ENCODE measurements at regions not wholly inside any gene's neighbourhood (a gene's known extent, or its start where the extent isn't known, plus 50 kb on each side); places are given as distances from the start of the nearest gene placed in this dataset.

DNA sequence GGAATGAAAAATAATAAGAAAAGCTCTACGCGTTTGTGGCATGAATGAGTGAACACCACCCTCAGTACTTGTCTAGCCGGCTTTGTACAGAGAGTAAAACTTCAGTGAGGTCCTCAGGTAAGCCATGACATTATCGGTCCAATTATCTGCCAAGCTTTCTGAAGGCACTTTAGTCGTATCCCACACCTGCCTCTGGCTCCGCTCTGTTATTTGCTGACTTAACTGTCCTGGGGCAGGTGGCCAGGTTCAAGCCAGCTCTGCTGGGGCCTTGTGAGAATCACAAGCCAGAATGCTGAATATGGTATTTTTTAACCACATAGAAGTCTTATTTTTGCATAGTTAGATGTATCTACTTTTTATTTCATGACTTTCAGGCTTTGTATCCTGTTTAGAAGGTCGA is 66.0 kb upstream of the FHIP2A start:
- DNase-seq = no peak
- Histone ChIP-seq H3K27ac (peak overlapping the region in 6 of 10 donors; percentile 30 to 82 (median 50)), H3K4me1 (peaks cover 6 to 88% (median 54%) of the 10 kb centered on the region in 9 donors), H3K4me3 (no peak overlapping the region), H3K9me3 (no peaks in the 10 kb centered on the region), H3K36me3 (no peaks in the 10 kb centered on the region), H3K27me3 (no peaks in the 10 kb centered on the region)
- ATAC-seq = no peak
- 74 to 75% methylated on average over 7 of the region's 7 CpGs for WGBS, 2 donors
- TF ChIP-seq, protein P1, sequence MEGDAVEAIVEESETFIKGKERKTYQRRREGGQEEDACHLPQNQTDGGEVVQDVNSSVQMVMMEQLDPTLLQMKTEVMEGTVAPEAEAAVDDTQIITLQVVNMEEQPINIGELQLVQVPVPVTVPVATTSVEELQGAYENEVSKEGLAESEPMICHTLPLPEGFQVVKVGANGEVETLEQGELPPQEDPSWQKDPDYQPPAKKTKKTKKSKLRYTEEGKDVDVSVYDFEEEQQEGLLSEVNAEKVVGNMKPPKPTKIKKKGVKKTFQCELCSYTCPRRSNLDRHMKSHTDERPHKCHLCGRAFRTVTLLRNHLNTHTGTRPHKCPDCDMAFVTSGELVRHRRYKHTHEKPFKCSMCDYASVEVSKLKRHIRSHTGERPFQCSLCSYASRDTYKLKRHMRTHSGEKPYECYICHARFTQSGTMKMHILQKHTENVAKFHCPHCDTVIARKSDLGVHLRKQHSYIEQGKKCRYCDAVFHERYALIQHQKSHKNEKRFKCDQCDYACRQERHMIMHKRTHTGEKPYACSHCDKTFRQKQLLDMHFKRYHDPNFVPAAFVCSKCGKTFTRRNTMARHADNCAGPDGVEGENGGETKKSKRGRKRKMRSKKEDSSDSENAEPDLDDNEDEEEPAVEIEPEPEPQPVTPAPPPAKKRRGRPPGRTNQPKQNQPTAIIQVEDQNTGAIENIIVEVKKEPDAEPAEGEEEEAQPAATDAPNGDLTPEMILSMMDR (IDR thresholded peaks at IDR 0.05) = no peak
- intact Hi-C loops (cut with DNase I) = loop anchor here in 2 of 10 donors (5.0 kb wide), 2 partner anchors 33 to 38 kb away; no protein-coding TSS in a partner anchor

DNA sequence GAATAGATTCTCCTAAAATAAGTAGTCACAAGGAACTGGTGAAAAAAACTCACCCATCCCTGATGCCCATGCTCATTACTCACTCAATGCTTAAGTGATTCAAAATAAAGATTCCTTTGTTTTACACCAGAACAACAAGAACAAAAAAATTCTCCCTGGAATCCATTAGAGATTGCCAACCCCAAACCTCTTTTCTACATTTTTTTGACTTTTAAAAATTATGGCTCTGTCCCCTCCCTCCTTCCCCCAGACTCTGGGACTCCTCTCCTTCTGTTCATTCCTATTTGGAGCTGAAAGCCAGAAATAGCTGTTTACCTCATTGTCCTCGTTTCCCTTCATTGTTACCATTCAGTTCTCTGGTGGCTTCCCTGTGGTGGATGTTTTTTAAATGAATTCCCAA is 63.2 kb upstream of the FHIP2A start:
- peak overlapping the region; percentile 34 to 87 (median 59) for H3K27ac ChIP-seq
- H3K9me3 ChIP-seq = no peaks in the 10 kb centered on the region
- no peaks in the 10 kb centered on the region for H3K36me3 ChIP-seq
- intact Hi-C loops (cut with DNase I) = loop anchor here in 2 of 10 donors (5.0 kb wide), 2 partner anchors 36 to 41 kb away; no protein-coding TSS in a partner anchor
- TF ChIP-seq, protein P1 (IDR thresholded peaks at IDR 0.05) = no peak
- H3K4me3 ChIP-seq = no peak overlapping the region
- 12 to 15% methylated on average over 1 of the region's 1 CpG for WGBS, 2 donors
- H3K27me3 ChIP-seq = no peaks in the 10 kb centered on the region
- ATAC-seq (peak in 7 of 8 donors; percentile 37 to 89 (median 81)), DNase-seq (peak in 1 of 2 donors; percentile 41)
- H3K4me1 ChIP-seq = peaks cover 6 to 95% (median 58%) of the 10 kb centered on the region in 9 donors

DNA sequence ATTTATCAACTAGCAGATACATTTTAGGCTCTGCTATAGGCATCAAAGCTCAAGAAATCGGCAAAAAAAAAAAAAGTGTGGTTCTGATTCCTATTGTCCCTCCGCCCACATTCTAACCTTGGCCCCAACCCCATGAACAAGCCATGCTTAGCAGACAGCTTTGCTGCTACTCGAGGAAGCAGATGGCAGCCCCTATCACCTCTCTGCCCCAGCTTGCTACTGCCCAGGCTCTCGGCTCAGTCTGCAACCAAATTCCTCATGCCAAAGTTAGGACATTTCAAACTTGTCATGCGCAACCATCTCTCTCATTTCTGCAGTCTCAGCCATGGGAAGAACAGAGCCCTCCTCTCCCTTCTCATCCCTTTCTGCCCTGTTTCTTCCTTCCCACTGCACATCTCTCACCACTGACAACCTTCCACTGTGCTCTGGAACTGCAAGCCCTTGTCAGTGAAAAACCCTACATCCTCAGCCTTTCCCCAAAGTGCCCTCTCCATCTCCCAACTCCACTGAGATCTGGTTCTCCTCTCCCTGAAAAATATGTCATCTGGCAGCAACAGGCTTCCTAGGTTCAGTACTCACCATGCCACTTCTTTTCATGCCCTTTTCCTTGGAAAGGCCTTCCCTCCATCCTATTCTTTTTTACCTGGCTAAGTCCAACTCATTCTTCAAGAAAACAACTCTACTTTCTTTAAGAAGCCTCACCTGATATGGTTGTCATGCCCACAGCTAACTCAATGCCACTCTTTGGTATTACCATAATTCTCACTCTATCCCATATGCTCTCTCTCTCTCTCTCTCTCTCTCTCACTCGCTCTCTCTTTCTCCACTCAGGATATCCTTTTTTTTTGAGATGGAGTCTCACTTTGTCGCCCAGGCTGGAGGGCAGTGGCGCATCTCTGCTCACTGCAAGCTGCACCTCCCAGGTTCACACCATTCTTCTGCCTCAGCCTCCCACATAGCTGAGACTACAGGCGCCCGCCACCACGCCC is 60.1 kb upstream of the FHIP2A start:
- Histone ChIP-seq H3K9me3 (no peaks in the 10 kb centered on the region), H3K4me3 (no peak overlapping the region), H3K27me3 (peaks cover 0 to 13% (median 0%) of the 10 kb centered on the region in 7 donors), H3K4me1 (peaks cover 2 to 95% (median 54%) of the 10 kb centered on the region in 9 donors), H3K27ac (peak overlapping the region in 8 of 10 donors; percentile 26 to 87 (median 48)), H3K36me3 (no peaks in the 10 kb centered on the region)
- 76 to 78% methylated on average over 11 of the region's 11 CpGs for WGBS, 2 donors
- DNase-seq (no peak), ATAC-seq (peak in 4 of 8 donors; percentile 18 to 45 (median 40))
- TF ChIP-seq, protein P1 (IDR thresholded peaks at IDR 0.05) = no peak
- intact Hi-C loops (cut with DNase I) = loop anchor here in 2 of 10 donors (10.0 kb wide), 2 partner anchors 47 to 57 kb away; no protein-coding TSS in a partner anchor

DNA sequence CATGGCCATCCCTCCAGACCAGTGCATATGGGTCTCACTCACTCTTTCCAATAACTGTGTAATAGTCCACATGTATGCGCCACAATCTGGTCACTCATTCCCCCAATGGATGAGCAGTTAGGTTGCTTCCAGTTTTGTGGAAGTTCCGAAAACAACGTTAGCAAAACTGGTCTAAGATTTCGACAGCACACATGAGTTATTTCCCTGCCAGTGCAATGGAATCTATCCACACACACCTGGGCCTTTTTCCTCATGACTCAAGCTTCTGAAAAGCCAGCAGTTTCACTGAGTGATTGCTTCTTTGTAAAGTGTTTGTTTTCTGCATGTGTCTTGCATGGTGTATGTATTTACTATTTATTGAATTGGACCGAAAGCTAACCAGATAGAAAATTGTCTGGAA is 58.8 kb upstream of the FHIP2A start:
- no peaks in the 10 kb centered on the region for H3K36me3 ChIP-seq
- peaks cover 2 to 83% (median 48%) of the 10 kb centered on the region in 9 donors for H3K4me1 ChIP-seq
- peak overlapping the region in 1 of 10 donors; percentile 87 for H3K27ac ChIP-seq
- WGBS, 2 donors = 68 to 80% methylated on average over 5 of the region's 5 CpGs
- H3K9me3 ChIP-seq = no peaks in the 10 kb centered on the region
- TF ChIP-seq, protein P1 (IDR thresholded peaks at IDR 0.05) = no peak
- ATAC-seq (no peak), DNase-seq (no peak)
- H3K27me3 ChIP-seq = peaks cover 0 to 26% (median 0%) of the 10 kb centered on the region in 7 donors
- no peak overlapping the region for H3K4me3 ChIP-seq
- intact Hi-C loops (cut with DNase I) = loop anchor here in 2 of 10 donors (10.0 kb wide), 2 partner anchors 48 to 58 kb away; no protein-coding TSS in a partner anchor
